ENCODE measurements at regions not wholly inside any gene's neighbourhood (a gene's known extent, or its start where the extent isn't known, plus 50 kb on each side); places are given as distances from the start of the nearest gene placed in this dataset.

DNA sequence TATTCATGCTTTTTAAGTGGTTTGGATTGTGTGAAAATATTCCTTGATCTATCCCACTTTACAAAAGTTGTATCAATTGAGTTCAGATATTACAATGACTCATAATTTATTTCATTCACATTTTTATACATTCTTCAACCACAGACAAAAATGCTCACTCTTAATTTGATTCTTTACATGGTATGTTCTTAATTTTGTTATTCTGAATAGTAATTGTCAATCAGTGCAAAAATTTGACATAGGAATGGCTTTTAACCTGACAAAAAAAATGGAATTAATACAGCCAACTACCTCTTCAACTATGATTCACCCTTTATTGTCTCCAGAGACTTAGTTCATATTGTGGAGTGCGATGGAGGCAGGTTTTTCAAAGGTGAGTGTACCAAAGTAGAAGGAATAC is 1002.4 kb upstream of the ADGRL4 start:
- H3K4me3 ChIP-seq, result no peak overlapping the region
- H3K36me3 ChIP-seq, result no peaks in the 10 kb centered on the region
- 76 to 93% methylated on average over 1 of the region's 1 CpG for WGBS, 2 donors
- TF ChIP-seq POLR2A (IDR thresholded peaks at IDR 0.05), result no peak
- TF ChIP-seq, protein P1, sequence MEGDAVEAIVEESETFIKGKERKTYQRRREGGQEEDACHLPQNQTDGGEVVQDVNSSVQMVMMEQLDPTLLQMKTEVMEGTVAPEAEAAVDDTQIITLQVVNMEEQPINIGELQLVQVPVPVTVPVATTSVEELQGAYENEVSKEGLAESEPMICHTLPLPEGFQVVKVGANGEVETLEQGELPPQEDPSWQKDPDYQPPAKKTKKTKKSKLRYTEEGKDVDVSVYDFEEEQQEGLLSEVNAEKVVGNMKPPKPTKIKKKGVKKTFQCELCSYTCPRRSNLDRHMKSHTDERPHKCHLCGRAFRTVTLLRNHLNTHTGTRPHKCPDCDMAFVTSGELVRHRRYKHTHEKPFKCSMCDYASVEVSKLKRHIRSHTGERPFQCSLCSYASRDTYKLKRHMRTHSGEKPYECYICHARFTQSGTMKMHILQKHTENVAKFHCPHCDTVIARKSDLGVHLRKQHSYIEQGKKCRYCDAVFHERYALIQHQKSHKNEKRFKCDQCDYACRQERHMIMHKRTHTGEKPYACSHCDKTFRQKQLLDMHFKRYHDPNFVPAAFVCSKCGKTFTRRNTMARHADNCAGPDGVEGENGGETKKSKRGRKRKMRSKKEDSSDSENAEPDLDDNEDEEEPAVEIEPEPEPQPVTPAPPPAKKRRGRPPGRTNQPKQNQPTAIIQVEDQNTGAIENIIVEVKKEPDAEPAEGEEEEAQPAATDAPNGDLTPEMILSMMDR (IDR thresholded peaks at IDR 0.05), result no peak
- DNase-seq, result no peak
- intact Hi-C loops (cut with DNase I), result no loop called here
- no peaks in the 10 kb centered on the region for H3K27me3 ChIP-seq
- no peak overlapping the region for H3K27ac ChIP-seq
- H3K9me3 ChIP-seq, result no peaks in the 10 kb centered on the region
- no peaks in the 10 kb centered on the region for H3K4me1 ChIP-seq

DNA sequence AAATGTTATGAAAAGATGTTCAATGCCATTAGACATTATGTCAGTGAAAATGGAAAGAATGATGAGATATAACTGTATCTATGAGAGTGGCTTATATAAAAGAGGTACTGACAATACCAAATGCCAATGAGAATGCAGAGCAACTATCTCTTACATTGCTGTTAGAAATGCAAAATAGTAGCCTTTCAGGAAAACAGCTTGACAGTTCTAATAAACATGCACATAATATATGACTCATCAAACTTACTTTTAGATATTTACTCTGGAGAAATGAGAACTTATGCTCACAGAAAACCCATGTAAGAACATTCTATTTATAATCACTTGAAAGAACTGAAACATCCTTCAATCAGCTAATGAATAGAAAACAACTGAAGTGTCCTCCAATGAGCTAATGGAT is 996.7 kb upstream of the ADGRL4 start:
- intact Hi-C loops (cut with DNase I), result no loop called here
- Histone ChIP-seq H3K4me1 (no peaks in the 10 kb centered on the region), H3K36me3 (no peaks in the 10 kb centered on the region), H3K4me3 (no peak overlapping the region), H3K27me3 (no peaks in the 10 kb centered on the region), H3K27ac (no peak overlapping the region), H3K9me3 (no peaks in the 10 kb centered on the region)
- DNase-seq, result no peak
- TF ChIP-seq POLR2A (IDR thresholded peaks at IDR 0.05), result no peak
- TF ChIP-seq, protein P1 (IDR thresholded peaks at IDR 0.05), result no peak

DNA sequence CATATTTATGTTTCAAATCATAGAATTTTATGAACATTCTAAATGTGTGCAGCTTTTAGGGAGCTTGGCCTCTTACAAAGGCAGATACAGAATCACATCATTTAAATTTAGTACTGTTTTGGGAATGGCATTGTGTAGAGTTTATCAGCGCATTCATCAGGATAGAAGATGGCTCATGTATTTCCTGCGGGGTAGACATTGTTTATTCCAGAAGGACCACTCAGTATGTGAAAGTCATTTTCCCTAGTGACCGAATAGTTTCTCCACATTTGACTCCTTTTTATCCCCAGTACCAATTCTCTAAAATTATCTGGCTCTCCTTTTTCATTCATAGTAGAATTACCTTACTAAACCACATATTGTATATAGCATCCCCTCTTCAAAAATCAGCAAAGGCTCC is 981.9 kb upstream of the ADGRL4 start:
- H3K4me3 ChIP-seq, result no peak overlapping the region

DNA sequence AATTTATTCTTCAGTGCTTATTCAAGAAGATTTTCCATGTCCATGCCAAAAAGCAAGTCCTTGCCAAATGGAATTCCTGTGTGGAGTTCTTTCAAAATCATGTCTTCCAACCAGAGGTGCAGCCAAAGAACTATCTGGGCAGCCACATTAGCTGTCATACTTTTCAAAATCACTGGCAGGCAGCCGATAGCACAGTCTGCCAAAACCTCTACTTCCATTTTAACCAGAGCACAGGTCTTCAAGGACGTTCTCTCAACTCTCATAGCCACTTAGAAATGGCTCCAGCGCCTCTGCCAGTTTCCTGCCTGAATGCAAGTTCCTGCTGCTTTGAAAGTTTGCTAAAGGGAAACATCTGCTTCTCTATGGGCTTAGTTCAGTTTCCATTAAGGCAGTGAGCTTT is 975.7 kb upstream of the ADGRL4 start:
- DNase-seq, result no peak
- H3K4me3 ChIP-seq, result peak overlapping the region in 1 of 4 donors; percentile 9
- intact Hi-C loops (cut with DNase I), result no loop called here
- WGBS, 2 donors, result 0 to 4% methylated on average over 3 of the region's 3 CpGs
- H3K9me3 ChIP-seq, result no peaks in the 10 kb centered on the region
- peak overlapping the region in 2 of 4 donors; percentile 12 to 19 for H3K27ac ChIP-seq
- no peak for TF ChIP-seq POLR2A (IDR thresholded peaks at IDR 0.05)
- TF ChIP-seq, protein P1 (IDR thresholded peaks at IDR 0.05), result no peak
- no peaks in the 10 kb centered on the region for H3K27me3 ChIP-seq
- peaks cover 0 to 4% (median 0%) of the 10 kb centered on the region in 3 donors for H3K4me1 ChIP-seq
- H3K36me3 ChIP-seq, result no peaks in the 10 kb centered on the region

More for the DNA sequence above, 981.9 kb upstream of the ADGRL4 start:
- Histone ChIP-seq H3K4me1 (no peaks in the 10 kb centered on the region), H3K27me3 (no peaks in the 10 kb centered on the region), H3K27ac (no peak overlapping the region), H3K36me3 (no peaks in the 10 kb centered on the region), H3K9me3 (no peaks in the 10 kb centered on the region)
- 89 to 92% methylated on average over 3 of the region's 3 CpGs for WGBS, 2 donors
- intact Hi-C loops (cut with DNase I), result no loop called here
- TF ChIP-seq POLR2A (IDR thresholded peaks at IDR 0.05), result no peak
- TF ChIP-seq, protein P1 (IDR thresholded peaks at IDR 0.05), result no peak
- DNase-seq, result no peak

DNA sequence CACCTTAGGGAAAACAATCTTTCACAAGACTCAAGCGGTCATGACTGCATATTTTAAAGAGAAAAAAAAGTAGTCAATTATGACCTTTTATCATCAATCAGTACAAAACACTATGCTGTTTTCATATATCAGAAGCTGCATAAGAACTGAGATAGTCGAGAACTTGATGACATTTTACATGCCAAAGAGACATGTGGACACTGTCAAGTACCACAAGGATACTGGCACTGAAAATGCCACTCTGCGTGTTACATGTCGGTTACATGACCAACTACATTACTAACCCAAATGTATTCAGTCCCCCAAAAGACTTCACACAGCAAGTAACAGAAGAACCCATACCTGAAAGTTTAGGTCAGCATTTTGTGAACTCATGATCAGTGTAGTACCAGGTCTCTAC is 975.0 kb upstream of the ADGRL4 start:
- no peak for DNase-seq
- intact Hi-C loops (cut with DNase I), result no loop called here
- H3K27ac ChIP-seq, result no peak overlapping the region

More for the DNA sequence above, 975.0 kb upstream of the ADGRL4 start:
- Histone ChIP-seq H3K36me3 (no peaks in the 10 kb centered on the region), H3K4me3 (no peak overlapping the region), H3K4me1 (peaks cover 0 to 4% (median 0%) of the 10 kb centered on the region in 3 donors), H3K9me3 (no peaks in the 10 kb centered on the region), H3K27me3 (no peaks in the 10 kb centered on the region)
- WGBS, 2 donors, result 72 to 74% methylated on average over 4 of the region's 4 CpGs
- TF ChIP-seq POLR2A (IDR thresholded peaks at IDR 0.05), result no peak
- TF ChIP-seq, protein P1 (IDR thresholded peaks at IDR 0.05), result no peak
